Caco-2 (cell line): ENCODE measurements at regions not wholly inside any gene's neighbourhood (a gene's known extent, or its start where the extent isn't known, plus 50 kb on each side); places are given as distances from the start of the nearest gene placed in this dataset.

Experiments
- BruUV-seq: library from RNA; stranded (reverse); fragments of 400-500 nt; replicated peaks from 2 replicates; lab custom pipeline; 2021; lab: Mats Ljungman, UMichigan
- CTCF ChIA-PET: fragments of 300-600 bp; sonication (Branson Sonifier 250); formaldehyde crosslinking; loops from one replicate; lab custom pipeline; 2022; ENCODE audit warnings: antibody characterized with exemption; lab: Charles Lee
- POLR2A ChIA-PET: fragments of 300-600 bp; sonication (Branson Sonifier 250); formaldehyde crosslinking; loops from one replicate; lab custom pipeline; 2022; ENCODE audit warnings: antibody characterized with exemption; lab: Charles Lee
- DNase-seq, 2 experiments: peaks; one replicate each; pipeline versions ENCODE4 v3.0.0 to v3.0.0-alpha.2; 2020 to 2022
- H3K27me3 ChIP-seq: replicated peaks from 2 replicates; pipeline ENCODE4 v1.6.0; 2011; ENCODE audit warnings: low read length; ENCODE audit not compliant: control insufficient read depth, insufficient read depth
- H3K36me3 ChIP-seq: 2 replicates; pipeline ENCODE4 v1.5.1; 2011; ENCODE audit warnings: low read length; ENCODE audit not compliant: control insufficient read depth, insufficient read depth
- H3K4me1 ChIP-seq: fragments of 250-450 bp; sonication (Bioruptor Pico); 2 replicates; pipeline ENCODE4 v1.5.1; 2020; ENCODE audit warnings: mild to moderate bottlenecking
- H3K4me3 ChIP-seq: 2 replicates; pipeline ENCODE4 v1.5.1; 2011; ENCODE audit warnings: low read depth, mild to moderate bottlenecking, control low read depth, low read length
- H3K9me3 ChIP-seq: fragments of 250-450 bp; sonication (Bioruptor Pico); 2 replicates; pipeline ENCODE4 v1.5.1; 2020; ENCODE audit warnings: mild to moderate bottlenecking, moderate library complexity
- H3K27ac Mint-ChIP-seq: one replicate; pipeline ENCODE4 v1.8.0; 2022; ENCODE audit warnings: mixed read lengths; ENCODE audit not compliant: unreplicated experiment
- H3K27me3 Mint-ChIP-seq: one replicate; pipeline ENCODE4 v1.8.0; 2022; ENCODE audit warnings: mixed read lengths; ENCODE audit not compliant: insufficient read depth, unreplicated experiment
- H3K36me3 Mint-ChIP-seq: one replicate; pipeline ENCODE4 v1.8.0; 2022; ENCODE audit warnings: mild to moderate bottlenecking, mixed read lengths; ENCODE audit not compliant: insufficient read depth, unreplicated experiment
- H3K4me1 Mint-ChIP-seq: one replicate; pipeline ENCODE4 v1.8.0; 2022; ENCODE audit warnings: low read depth, mixed read lengths; ENCODE audit not compliant: unreplicated experiment
- H3K4me3 Mint-ChIP-seq: one replicate; pipeline ENCODE4 v1.8.0; 2022; ENCODE audit warnings: mild to moderate bottlenecking, moderate library complexity, mixed read lengths; ENCODE audit not compliant: unreplicated experiment
- H3K9me3 Mint-ChIP-seq: one replicate; pipeline ENCODE4 v1.8.0; 2022; ENCODE audit warnings: mixed read lengths; ENCODE audit not compliant: unreplicated experiment
- CTCF ChIP-seq, 2 experiments: fragments of 200-600 bp in 1 of 2; IDR thresholded peaks; 1 replicate in 1 of 2; 2 replicates in 1 of 2; pipeline versions ENCODE4 v1.5.1 to v1.8.0; 2011 to 2022; ENCODE audit warnings: antibody characterized with exemption in 1 of 2, control low read depth in 1 of 2, inconsistent platforms in 1 of 2, low read depth in 1 of 2, low read length in 1 of 2, mild to moderate bottlenecking in 1 of 2, moderate library complexity in 1 of 2; ENCODE audit not compliant: insufficient read depth in 1 of 2, severe bottlenecking in 1 of 2, unreplicated experiment in 1 of 2
- intact Hi-C: fragments of 100-400 bp; cut with micrococcal nuclease; formaldehyde crosslinking; loops from one replicate; pipeline ENCODE4 v1.10.0; 2022; ENCODE audit not compliant: unreplicated experiment

- Mint-ChIP-seq H3K27ac (no peak overlapping the region), H3K4me1 (no peaks in the 10 kb centered on the region), H3K9me3 (peaks cover 16% of the 10 kb centered on the region), H3K27me3 (no peaks in the 10 kb centered on the region), H3K4me3 (no peak overlapping the region), H3K36me3 (peaks cover 6% of the 10 kb centered on the region)
- POLR2A ChIA-PET, result no interaction called here
- no peaks in the 10 kb centered on the region for H3K9me3 ChIP-seq
- no TSS peak for BruUV-seq
- no peaks in the 10 kb centered on the region for H3K4me1 ChIP-seq
- TF ChIP-seq CTCF (IDR thresholded peaks at IDR 0.05; ENCODE audit: insufficient read depth in 1 of 2, low read depth in 1 of 2, low read length in 1 of 2, severe bottlenecking in 1 of 2, unreplicated experiment in 1 of 2), result no peak
- H3K27me3 ChIP-seq, result no peaks in the 10 kb centered on the region
- no peaks in the 10 kb centered on the region for H3K36me3 ChIP-seq
- CTCF ChIA-PET, result no interaction called here
- intact Hi-C loops, result no loop called here
- no peak overlapping the region for H3K4me3 ChIP-seq
- DNase-seq, result no peak
Observed at GRCh38 chr3:36633060-36633459, 131.3 kb downstream of the DCLK3 start.

GRCh38 chr3:36631549-36631948, 132.8 kb downstream of the DCLK3 start:
- H3K4me3 Mint-ChIP-seq, result no peak overlapping the region
- H3K27ac Mint-ChIP-seq, result no peak overlapping the region
- Histone ChIP-seq H3K9me3 (no peaks in the 10 kb centered on the region), H3K4me1 (no peaks in the 10 kb centered on the region), H3K27me3 (no peaks in the 10 kb centered on the region), H3K4me3 (no peak overlapping the region), H3K36me3 (no peaks in the 10 kb centered on the region)
- intact Hi-C loops, result no loop called here
- CTCF ChIA-PET, result no interaction called here
- POLR2A ChIA-PET, result no interaction called here
- peaks cover 4% of the 10 kb centered on the region for H3K27me3 Mint-ChIP-seq
- no peak for DNase-seq
- no TSS peak for BruUV-seq
- H3K9me3 Mint-ChIP-seq, result peaks cover 22% of the 10 kb centered on the region
- H3K4me1 Mint-ChIP-seq, result no peaks in the 10 kb centered on the region
- no peak for TF ChIP-seq CTCF (IDR thresholded peaks at IDR 0.05; ENCODE audit: insufficient read depth in 1 of 2, low read depth in 1 of 2, low read length in 1 of 2, severe bottlenecking in 1 of 2, unreplicated experiment in 1 of 2)
- H3K36me3 Mint-ChIP-seq, result peaks cover 6% of the 10 kb centered on the region

GRCh38 chr3:36615861-36616260, 148.5 kb downstream of the DCLK3 start:
- H3K4me3 ChIP-seq, result no peak overlapping the region
- Mint-ChIP-seq H3K36me3 (no peaks in the 10 kb centered on the region), H3K4me1 (no peaks in the 10 kb centered on the region), H3K4me3 (no peak overlapping the region), H3K9me3 (peaks cover 9% of the 10 kb centered on the region), H3K27ac (no peak overlapping the region), H3K27me3 (peaks cover 35% of the 10 kb centered on the region)
- ChIA-PET POLR2A (no interaction called here), CTCF (no interaction called here)
- no peaks in the 10 kb centered on the region for H3K27me3 ChIP-seq
- H3K36me3 ChIP-seq, result no peaks in the 10 kb centered on the region
- no peak for DNase-seq
- no peaks in the 10 kb centered on the region for H3K9me3 ChIP-seq
- intact Hi-C loops, result no loop called here
- no peak for TF ChIP-seq CTCF (IDR thresholded peaks at IDR 0.05; ENCODE audit: insufficient read depth in 1 of 2, low read depth in 1 of 2, low read length in 1 of 2, severe bottlenecking in 1 of 2, unreplicated experiment in 1 of 2)
- no peaks in the 10 kb centered on the region for H3K4me1 ChIP-seq
- BruUV-seq, result no TSS peak
